Suprapubic skin (tissue), 3 donors: ENCODE measurements at regions not wholly inside any gene's neighbourhood (a gene's known extent, or its start where the extent isn't known, plus 50 kb on each side); places are given as distances from the start of the nearest gene placed in this dataset.

Experiments
- POLR2A ChIP-seq, 2 donors: fragments of 450-650 bp; IDR thresholded peaks; one replicate each; pipeline ENCODE4 v1.6.1; 2017; ENCODE audit warnings: antibody characterized with exemption in 2 of 2, mild to moderate bottlenecking in 2 of 2, moderate library complexity in 2 of 2
- TF ChIP-seq, protein P1 (sequence below), 2 donors: fragments of 200-600 bp in 1 of 2; fragments of 450-650 bp in 1 of 2; sonication (generic) in 1 of 2; IDR thresholded peaks; one replicate each; pipeline ENCODE4 v1.5.1; 2016 to 2019; ENCODE audit warnings: antibody characterized with exemption in 2 of 2, mild to moderate bottlenecking in 1 of 2, moderate library complexity in 1 of 2

DNA sequence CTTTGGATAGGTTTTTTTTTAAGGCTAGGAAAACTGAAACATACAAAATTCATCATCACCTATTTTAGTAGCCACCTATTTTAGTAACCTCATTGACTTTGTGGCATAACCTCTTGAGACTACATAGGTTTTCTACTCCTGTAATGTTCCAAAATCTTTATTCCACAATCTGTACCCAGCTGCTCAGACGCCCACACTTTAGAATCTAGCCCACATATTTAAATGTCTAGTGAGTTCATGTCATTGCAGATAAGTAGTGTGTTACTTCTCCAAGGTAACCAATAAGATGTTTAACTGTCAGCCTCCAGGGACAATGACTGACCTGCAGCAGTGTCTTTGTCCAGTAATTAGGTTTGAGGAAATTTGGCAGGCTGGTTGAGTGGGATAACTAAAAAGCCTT, 330.2 kb downstream of the MZT1 start:
- TF ChIP-seq, protein P1, sequence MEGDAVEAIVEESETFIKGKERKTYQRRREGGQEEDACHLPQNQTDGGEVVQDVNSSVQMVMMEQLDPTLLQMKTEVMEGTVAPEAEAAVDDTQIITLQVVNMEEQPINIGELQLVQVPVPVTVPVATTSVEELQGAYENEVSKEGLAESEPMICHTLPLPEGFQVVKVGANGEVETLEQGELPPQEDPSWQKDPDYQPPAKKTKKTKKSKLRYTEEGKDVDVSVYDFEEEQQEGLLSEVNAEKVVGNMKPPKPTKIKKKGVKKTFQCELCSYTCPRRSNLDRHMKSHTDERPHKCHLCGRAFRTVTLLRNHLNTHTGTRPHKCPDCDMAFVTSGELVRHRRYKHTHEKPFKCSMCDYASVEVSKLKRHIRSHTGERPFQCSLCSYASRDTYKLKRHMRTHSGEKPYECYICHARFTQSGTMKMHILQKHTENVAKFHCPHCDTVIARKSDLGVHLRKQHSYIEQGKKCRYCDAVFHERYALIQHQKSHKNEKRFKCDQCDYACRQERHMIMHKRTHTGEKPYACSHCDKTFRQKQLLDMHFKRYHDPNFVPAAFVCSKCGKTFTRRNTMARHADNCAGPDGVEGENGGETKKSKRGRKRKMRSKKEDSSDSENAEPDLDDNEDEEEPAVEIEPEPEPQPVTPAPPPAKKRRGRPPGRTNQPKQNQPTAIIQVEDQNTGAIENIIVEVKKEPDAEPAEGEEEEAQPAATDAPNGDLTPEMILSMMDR (IDR thresholded peaks at IDR 0.05) = no peak
- TF ChIP-seq POLR2A (IDR thresholded peaks at IDR 0.05) = no peak
